Heart left ventricle (tissue), 13 donors: ENCODE measurements at regions not wholly inside any gene's neighbourhood (a gene's known extent, or its start where the extent isn't known, plus 50 kb on each side); places are given as distances from the start of the nearest gene placed in this dataset.

ENCODE experiments used
- CTCF ChIP-seq, 12 donors: fragments of 200-600 bp; sonication (generic) in 4 of 12; IDR thresholded peaks; one replicate each; pipeline versions ENCODE4 v1.5.0 to v1.8.0; 2018 to 2022; ENCODE audit warnings: antibody characterized with exemption in 12 of 12, mild to moderate bottlenecking in 5 of 12
- POLR2A ChIP-seq, 2 donors: fragments of 450-650 bp; IDR thresholded peaks; one replicate each; pipeline ENCODE4 v1.6.1; 2017; ENCODE audit warnings: antibody characterized with exemption in 2 of 2, mild to moderate bottlenecking in 2 of 2, moderate library complexity in 2 of 2
- donor health status: ischemic (EF 13 %, LVEDD 7.1; RV severe dilation, severe dysfunction).
- donor health status: DM: no; HTN: yes; CAD: no.
- donor health status: DM: no; HTN: no; CAD: no.
- donor health status: ischemic (EF 25% LVEDD 6.9; RV normal size, moderate dysfunction).
- donor health status: ischemic (EF 25% LVEDD 5.7; RV mildly dilated, moderate dysfunction).
- donor health status: ischemic (EF 35%, LVEDD 5.7; RV mildly dilated, moderate dysfunction).
- donor health status: nonischemic (EF 11% LVEDD 7.7; RV severe dilation, severe dysfunction).
- donor health status: DM: yes; HTN: yes; CAD: no.
- donor health status: PGD.
- donor health status: ischemic (EF 29% LVEDD 5.4; RV normal size, mild dysfunction).
- donor health status: nonischemic (EF 23%, LVEDD 6.1; RV moderate dilation, normal function).

DNA sequence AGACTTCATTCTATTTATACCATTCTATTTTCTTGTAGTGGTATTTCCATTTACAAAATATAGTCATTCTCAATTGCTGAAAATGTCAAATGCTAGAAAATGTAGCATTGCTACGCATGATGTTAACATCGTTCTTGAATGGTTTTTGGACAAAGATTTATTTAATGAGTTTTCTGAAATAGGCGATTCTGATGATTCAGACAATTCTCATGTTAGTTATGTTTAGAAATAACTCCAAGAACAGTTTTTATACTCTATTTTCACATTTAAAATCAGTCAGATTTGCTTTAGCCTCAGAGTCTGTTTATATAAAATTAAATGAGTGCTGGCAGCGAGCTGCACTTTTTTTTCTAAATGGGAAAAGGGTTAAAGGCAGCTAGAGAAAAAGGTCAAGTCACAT is 414.8 kb upstream of the MGAT4C start:
- TF ChIP-seq POLR2A (IDR thresholded peaks at IDR 0.05) (no peak), CTCF (IDR thresholded peaks at IDR 0.05) (no peak)
